GM12864 (cell line): ENCODE measurements at regions not wholly inside any gene's neighbourhood (a gene's known extent, or its start where the extent isn't known, plus 50 kb on each side); places are given as distances from the start of the nearest gene placed in this dataset.

Experiments
- DNase-seq: peaks from one replicate; pipeline ENCODE4 v3.0.0-alpha.2; 2011; ENCODE audit warnings: low read depth
- H3K4me3 ChIP-seq: 2 replicates; pipeline ENCODE4 v1.5.1; 2011; ENCODE audit warnings: mild to moderate bottlenecking, low read depth, low read length, control low read depth
- CTCF ChIP-seq: IDR thresholded peaks from 2 replicates; pipeline ENCODE4 v1.5.1; 2011; ENCODE audit warnings: low read depth, mild to moderate bottlenecking, moderate library complexity, low read length, control low read depth, inconsistent platforms; ENCODE audit errors: missing control alignments

- no peak overlapping the region for H3K4me3 ChIP-seq
- DNase-seq, result no peak
- TF ChIP-seq CTCF, result peak; percentile 58
Measured at GRCh38 chr21:24895885-24896734, 711.2 kb downstream of the MRPL39 start.

- no peak for TF ChIP-seq CTCF
- H3K4me3 ChIP-seq, result no peak overlapping the region
- no peak for DNase-seq
Measured at GRCh38 chr21:24894324-24894723, 713.0 kb downstream of the MRPL39 start.

GRCh38 chr21:24890021-24890420 is 717.3 kb downstream of the MRPL39 start:
- no peak for TF ChIP-seq CTCF
- no peak for DNase-seq
- no peak overlapping the region for H3K4me3 ChIP-seq

- no peak overlapping the region for H3K4me3 ChIP-seq
- no peak for TF ChIP-seq CTCF
- DNase-seq, result no peak
Measured at GRCh38 chr21:24881506-24881905, 725.8 kb downstream of the MRPL39 start.

- no peak overlapping the region for H3K4me3 ChIP-seq
- TF ChIP-seq CTCF, result no peak
- DNase-seq, result no peak
Measured at GRCh38 chr21:24870633-24871032, 736.6 kb downstream of the MRPL39 start.

GRCh38 chr21:24869862-24870261 is 737.4 kb downstream of the MRPL39 start:
- TF ChIP-seq CTCF, result no peak
- DNase-seq, result no peak
- no peak overlapping the region for H3K4me3 ChIP-seq

- DNase-seq, result no peak
- H3K4me3 ChIP-seq, result no peak overlapping the region
- no peak for TF ChIP-seq CTCF
Measured at GRCh38 chr21:24868117-24868516, 739.2 kb downstream of the MRPL39 start.
